Neutrophil (primary cell): ENCODE measurements at regions not wholly inside any gene's neighbourhood (a gene's known extent, or its start where the extent isn't known, plus 50 kb on each side); places are given as distances from the start of the nearest gene placed in this dataset.

Experiments used
- H3K27ac ChIP-seq: fragments of 200-600 bp; sonication (generic); 2 replicates; pipeline ENCODE4 v1.5.1; 2016; ENCODE audit warnings: mild to moderate bottlenecking, moderate library complexity
- H3K27me3 ChIP-seq: fragments of 200-600 bp; sonication (generic); 2 replicates; pipeline ENCODE4 v1.6.0; 2016; ENCODE audit warnings: mild to moderate bottlenecking
- H3K36me3 ChIP-seq: fragments of 200-600 bp; sonication (generic); 2 replicates; pipeline ENCODE4 v1.5.1; 2017
- H3K4me1 ChIP-seq, 2 experiments: fragments of 200-600 bp in 1 of 2; sonication (generic) in 1 of 2; 1 replicate in 1 of 2; 2 replicates in 1 of 2; pipeline versions ENCODE4 v1.5.1 to v1.6.1; 2013 to 2016; ENCODE audit warnings: low read depth in 1 of 2, low read length in 1 of 2, mild to moderate bottlenecking in 1 of 2, moderate library complexity in 1 of 2; ENCODE audit not compliant: control insufficient read depth in 1 of 2, insufficient read depth in 1 of 2
- H3K4me3 ChIP-seq, 2 experiments: fragments of 200-600 bp in 1 of 2; sonication (generic) in 1 of 2; 1 replicate in 1 of 2; 2 replicates in 1 of 2; pipeline ENCODE4 v1.5.1; 2013 to 2016; ENCODE audit warnings: low read depth in 1 of 2, low read length in 1 of 2, mild to moderate bottlenecking in 1 of 2, moderate library complexity in 1 of 2
- H3K9me3 ChIP-seq: fragments of 200-600 bp; sonication (generic); 2 replicates; pipeline ENCODE4 v1.5.1; 2016
- TF ChIP-seq, protein P1 (sequence below): fragments of 200-600 bp; sonication (generic); IDR thresholded peaks from 2 replicates; pipeline ENCODE4 v1.5.1; 2016; ENCODE audit warnings: antibody characterized with exemption

DNA sequence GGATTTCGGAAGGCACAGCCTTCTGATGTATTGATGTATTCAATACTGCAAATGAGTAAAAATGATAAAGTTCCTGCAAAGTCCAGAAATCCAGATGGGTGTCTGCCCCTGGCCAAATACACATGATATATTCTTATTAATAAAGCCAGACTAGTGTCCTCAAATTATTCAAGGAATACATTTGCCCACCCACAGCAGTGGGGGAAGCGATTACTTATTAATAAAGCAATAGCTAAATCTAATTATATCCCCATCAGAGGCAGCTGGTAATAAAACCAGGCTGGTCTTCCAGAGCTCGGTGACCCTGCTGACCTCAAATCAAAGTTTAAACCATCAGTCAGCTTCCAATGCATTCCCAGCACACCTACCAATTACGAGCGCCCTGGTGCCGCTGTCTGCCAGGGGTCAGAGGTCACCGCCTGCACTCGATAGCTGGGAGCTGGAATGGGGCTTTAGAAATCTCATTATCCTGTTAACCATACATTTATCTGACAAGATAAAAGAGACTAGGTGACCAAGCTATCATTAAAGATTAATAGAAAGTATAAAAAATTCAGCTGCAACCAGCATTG, 330.3 kb downstream of the UACA start:
- no peaks in the 10 kb centered on the region for H3K27me3 ChIP-seq
- TF ChIP-seq, protein P1, sequence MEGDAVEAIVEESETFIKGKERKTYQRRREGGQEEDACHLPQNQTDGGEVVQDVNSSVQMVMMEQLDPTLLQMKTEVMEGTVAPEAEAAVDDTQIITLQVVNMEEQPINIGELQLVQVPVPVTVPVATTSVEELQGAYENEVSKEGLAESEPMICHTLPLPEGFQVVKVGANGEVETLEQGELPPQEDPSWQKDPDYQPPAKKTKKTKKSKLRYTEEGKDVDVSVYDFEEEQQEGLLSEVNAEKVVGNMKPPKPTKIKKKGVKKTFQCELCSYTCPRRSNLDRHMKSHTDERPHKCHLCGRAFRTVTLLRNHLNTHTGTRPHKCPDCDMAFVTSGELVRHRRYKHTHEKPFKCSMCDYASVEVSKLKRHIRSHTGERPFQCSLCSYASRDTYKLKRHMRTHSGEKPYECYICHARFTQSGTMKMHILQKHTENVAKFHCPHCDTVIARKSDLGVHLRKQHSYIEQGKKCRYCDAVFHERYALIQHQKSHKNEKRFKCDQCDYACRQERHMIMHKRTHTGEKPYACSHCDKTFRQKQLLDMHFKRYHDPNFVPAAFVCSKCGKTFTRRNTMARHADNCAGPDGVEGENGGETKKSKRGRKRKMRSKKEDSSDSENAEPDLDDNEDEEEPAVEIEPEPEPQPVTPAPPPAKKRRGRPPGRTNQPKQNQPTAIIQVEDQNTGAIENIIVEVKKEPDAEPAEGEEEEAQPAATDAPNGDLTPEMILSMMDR: no peak
- H3K27ac ChIP-seq: no peak overlapping the region
- peaks cover 51 to 58% of the 10 kb centered on the region in 2 experiments for H3K4me1 ChIP-seq
- H3K4me3 ChIP-seq: no peak overlapping the region
- H3K36me3 ChIP-seq: no peaks in the 10 kb centered on the region
- no peaks in the 10 kb centered on the region for H3K9me3 ChIP-seq

DNA sequence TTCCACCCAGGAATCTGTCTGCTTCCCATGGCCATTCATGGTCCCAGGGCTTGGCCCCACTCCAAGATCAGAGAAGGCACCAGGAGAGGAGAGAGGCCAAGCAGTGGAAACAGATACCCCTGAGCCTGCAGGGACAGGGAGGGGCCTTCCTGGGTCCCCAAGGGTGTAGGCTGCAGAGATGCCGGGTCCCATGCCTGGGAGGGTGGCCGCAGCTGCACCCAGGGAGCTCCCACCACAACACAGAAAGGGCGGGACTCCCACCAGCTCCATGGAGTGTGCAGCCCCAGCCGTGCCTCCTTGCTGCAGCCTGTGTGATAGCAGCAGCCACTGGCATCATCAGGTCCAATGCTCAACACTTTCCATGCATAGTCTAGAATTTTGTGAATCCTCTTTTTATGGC, 331.5 kb downstream of the UACA start:
- TF ChIP-seq, protein P1: no peak
- no peaks in the 10 kb centered on the region for H3K27me3 ChIP-seq

DNA sequence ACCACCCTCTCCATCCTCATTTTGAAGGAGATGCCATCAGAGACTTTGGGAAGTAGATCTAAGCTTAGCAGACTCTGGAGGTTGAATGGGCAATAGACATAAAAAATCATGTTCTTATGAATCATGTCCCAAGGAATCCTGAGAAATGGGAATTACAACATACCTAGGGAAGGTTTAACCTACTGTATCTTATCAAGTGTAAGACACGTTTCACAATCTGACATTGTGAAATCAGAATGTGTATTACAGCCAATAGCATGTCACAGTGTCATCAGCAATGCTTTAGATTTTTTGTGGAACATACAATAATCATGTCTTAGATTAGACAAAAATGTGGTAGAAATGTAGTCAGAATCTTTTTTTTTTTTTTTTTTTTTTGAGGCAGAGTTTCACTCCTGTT, 332.4 kb upstream of the TLE3 start:
- Histone ChIP-seq H3K27ac (no peak overlapping the region), H3K36me3 (no peaks in the 10 kb centered on the region), H3K27me3 (no peaks in the 10 kb centered on the region), H3K4me1 (peaks cover 36 to 44% of the 10 kb centered on the region in 2 experiments), H3K4me3 (no peak overlapping the region), H3K9me3 (no peaks in the 10 kb centered on the region)
- TF ChIP-seq, protein P1: no peak

More for the DNA sequence above, 331.5 kb downstream of the UACA start:
- no peaks in the 10 kb centered on the region for H3K9me3 ChIP-seq
- H3K4me3 ChIP-seq: no peak overlapping the region
- no peaks in the 10 kb centered on the region for H3K36me3 ChIP-seq
- H3K27ac ChIP-seq: no peak overlapping the region
- peaks cover 51 to 58% of the 10 kb centered on the region in 2 experiments for H3K4me1 ChIP-seq

DNA sequence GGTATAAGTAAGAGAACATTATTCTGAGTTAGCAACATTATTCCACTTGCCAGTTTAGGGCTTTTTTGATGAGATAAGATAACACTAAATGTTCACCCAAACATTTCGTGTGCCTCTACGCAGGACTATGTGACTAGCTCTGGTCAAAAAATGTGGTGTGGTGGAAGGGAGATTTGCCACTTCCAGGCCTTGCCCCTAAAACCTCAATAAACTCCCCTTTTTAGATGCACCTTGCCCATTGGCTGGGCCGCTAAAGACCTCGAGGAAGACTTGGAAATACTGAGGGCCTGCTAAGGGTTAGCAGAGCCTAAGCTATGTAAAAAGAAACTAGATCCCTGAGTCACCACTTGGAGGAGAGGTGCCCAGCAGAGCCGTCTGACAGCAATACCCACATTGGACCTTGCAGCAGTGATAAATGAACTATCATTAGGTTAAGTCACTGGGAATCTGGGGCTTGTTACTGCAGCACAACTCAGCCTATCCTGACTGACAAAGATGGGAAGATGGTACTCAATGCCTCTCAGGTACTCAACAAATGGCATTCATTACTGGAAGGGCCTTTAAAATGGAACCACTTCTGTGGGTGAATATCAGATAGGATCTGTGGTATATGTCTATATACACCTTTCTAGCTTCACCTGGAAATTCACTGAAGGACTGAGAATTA, 331.5 kb upstream of the TLE3 start:
- TF ChIP-seq, protein P1: no peak
- no peaks in the 10 kb centered on the region for H3K36me3 ChIP-seq
- peaks cover 27 to 44% of the 10 kb centered on the region in 2 experiments for H3K4me1 ChIP-seq
- H3K9me3 ChIP-seq: no peaks in the 10 kb centered on the region
- H3K27me3 ChIP-seq: no peaks in the 10 kb centered on the region
- H3K4me3 ChIP-seq: no peak overlapping the region
- H3K27ac ChIP-seq: no peak overlapping the region

DNA sequence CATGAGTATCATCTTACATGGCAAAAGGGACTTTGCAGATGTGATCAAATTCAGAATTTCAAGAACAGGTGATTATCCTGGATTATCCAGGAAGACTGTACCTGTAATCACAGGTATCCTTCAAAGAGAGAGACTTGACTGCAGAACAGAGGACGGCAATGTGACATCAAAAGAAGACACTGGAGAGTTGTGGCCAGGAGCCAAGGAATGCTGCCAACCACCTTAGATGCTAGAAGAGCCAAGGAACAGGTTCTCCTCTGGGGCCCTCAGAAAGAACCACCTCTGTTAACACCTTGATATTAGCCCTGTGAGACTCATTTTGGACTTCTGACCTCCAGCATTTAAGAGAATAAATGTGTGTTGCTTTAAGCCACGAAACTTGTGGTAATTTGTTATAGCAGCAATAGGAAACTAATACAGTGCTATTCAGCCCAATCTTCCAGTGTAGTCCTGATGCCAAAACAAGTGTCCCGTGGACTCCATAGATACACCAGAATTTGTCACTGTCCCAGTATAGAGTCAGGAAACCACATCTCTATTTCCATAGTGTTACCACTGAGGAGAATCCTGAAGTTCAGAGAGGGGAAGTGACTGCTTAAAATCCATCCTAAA, 330.6 kb upstream of the TLE3 start:
- no peaks in the 10 kb centered on the region for H3K27me3 ChIP-seq
- H3K4me1 ChIP-seq: peaks cover 25 to 38% of the 10 kb centered on the region in 2 experiments
- TF ChIP-seq, protein P1: no peak
- no peak overlapping the region for H3K4me3 ChIP-seq
- no peak overlapping the region for H3K27ac ChIP-seq
- H3K9me3 ChIP-seq: no peaks in the 10 kb centered on the region
- H3K36me3 ChIP-seq: no peaks in the 10 kb centered on the region
